ENCODE measurements at regions not wholly inside any gene's neighbourhood (a gene's known extent, or its start where the extent isn't known, plus 50 kb on each side); places are given as distances from the start of the nearest gene placed in this dataset.

- no peak overlapping the region for H2AFZ ChIP-seq (ENCODE audit: control insufficient read depth, low read length)
- H3K27me3 ChIP-seq (ENCODE audit: control insufficient read depth, extremely low read depth, insufficient read depth, low read length), result no peaks in the 10 kb centered on the region
- H3K36me3 ChIP-seq (ENCODE audit: control insufficient read depth in 2 of 2, extremely low read depth in 1 of 2, insufficient read depth in 2 of 2, low read length in 2 of 2), result no peaks in the 10 kb centered on the region
- H3K4me1 ChIP-seq (ENCODE audit: control insufficient read depth, extremely low read depth, insufficient read depth, low read length), result no peaks in the 10 kb centered on the region
- dilution Hi-C loops (cut with MboI; ENCODE audit: extremely low pct_ligation_motif_present, low sequenced_read_pairs), result no loop called here
- no peaks in the 10 kb centered on the region for H3K9me1 ChIP-seq (ENCODE audit: control insufficient read depth, extremely low read depth, insufficient read depth, low read length)
- TF ChIP-seq EZH2 (IDR thresholded peaks at IDR 0.05; ENCODE audit: low read length) (no peak), CTCF (optimal IDR thresholded peaks at IDR 0.05 in 1 of 3, IDR thresholded peaks at IDR 0.05 in 1 of 3, conservative IDR thresholded peaks at IDR 0.05 in 1 of 3; ENCODE audit: extremely low read depth in 1 of 3, insufficient read depth in 2 of 3, low read length in 3 of 3) (no peak)
- H4K20me1 ChIP-seq (ENCODE audit: control insufficient read depth, extremely low read depth, insufficient read depth, low read length), result no peaks in the 10 kb centered on the region
- H3K79me2 ChIP-seq (ENCODE audit: control insufficient read depth, insufficient read depth, low read length), result no peaks in the 10 kb centered on the region
- H3K27ac ChIP-seq (ENCODE audit: control insufficient read depth, insufficient read depth, low read length), result no peak overlapping the region
- no peaks in the 10 kb centered on the region for H3K9me3 ChIP-seq (ENCODE audit: control insufficient read depth, low read depth, low read length)
- DNase-seq (ENCODE audit: low read depth, low spot score), result no peak
- no peak overlapping the region for H3K4me2 ChIP-seq (ENCODE audit: control insufficient read depth, extremely low read depth, insufficient read depth, low read depth, low read length)
- no peak for FAIRE-seq
- H3K4me3 ChIP-seq (ENCODE audit: control insufficient read depth in 2 of 3, extremely low read depth in 1 of 3, insufficient read depth in 2 of 3, low read depth in 1 of 3, low read length in 3 of 3), result no peak overlapping the region
- no peak overlapping the region for H3K9ac ChIP-seq (ENCODE audit: control insufficient read depth, extremely low read depth, insufficient read depth, low read length)
These were observed 295.2 kb downstream of the CXCL12 start for GRCh38 chr10:44089671-44090070.

GRCh38 chr10:44087403-44087802, 297.5 kb downstream of the CXCL12 start:
- no peak for TF ChIP-seq CTCF (optimal IDR thresholded peaks at IDR 0.05 in 1 of 3, IDR thresholded peaks at IDR 0.05 in 1 of 3, conservative IDR thresholded peaks at IDR 0.05 in 1 of 3; ENCODE audit: extremely low read depth in 1 of 3, insufficient read depth in 2 of 3, low read length in 3 of 3)
- TF ChIP-seq EZH2 (IDR thresholded peaks at IDR 0.05; ENCODE audit: low read length), result no peak
- FAIRE-seq (no peak), DNase-seq (ENCODE audit: low read depth, low spot score) (no peak)
- dilution Hi-C loops (cut with MboI; ENCODE audit: extremely low pct_ligation_motif_present, low sequenced_read_pairs), result no loop called here
- no peak overlapping the region for H3K4me3 ChIP-seq (ENCODE audit: control insufficient read depth in 2 of 3, extremely low read depth in 1 of 3, insufficient read depth in 2 of 3, low read depth in 1 of 3, low read length in 3 of 3)
- H3K27me3 ChIP-seq (ENCODE audit: control insufficient read depth, extremely low read depth, insufficient read depth, low read length), result no peaks in the 10 kb centered on the region
- no peaks in the 10 kb centered on the region for H3K4me1 ChIP-seq (ENCODE audit: control insufficient read depth, extremely low read depth, insufficient read depth, low read length)
- no peak overlapping the region for H2AFZ ChIP-seq (ENCODE audit: control insufficient read depth, low read length)
- H3K4me2 ChIP-seq (ENCODE audit: control insufficient read depth, extremely low read depth, insufficient read depth, low read depth, low read length), result no peak overlapping the region
- H3K36me3 ChIP-seq (ENCODE audit: control insufficient read depth in 2 of 2, extremely low read depth in 1 of 2, insufficient read depth in 2 of 2, low read length in 2 of 2), result no peaks in the 10 kb centered on the region
- no peak overlapping the region for H3K9ac ChIP-seq (ENCODE audit: control insufficient read depth, extremely low read depth, insufficient read depth, low read length)
- no peak overlapping the region for H3K27ac ChIP-seq (ENCODE audit: control insufficient read depth, insufficient read depth, low read length)
- H3K9me1 ChIP-seq (ENCODE audit: control insufficient read depth, extremely low read depth, insufficient read depth, low read length), result no peaks in the 10 kb centered on the region
- H3K79me2 ChIP-seq (ENCODE audit: control insufficient read depth, insufficient read depth, low read length), result no peaks in the 10 kb centered on the region
- no peaks in the 10 kb centered on the region for H3K9me3 ChIP-seq (ENCODE audit: control insufficient read depth, low read depth, low read length)
- no peaks in the 10 kb centered on the region for H4K20me1 ChIP-seq (ENCODE audit: control insufficient read depth, extremely low read depth, insufficient read depth, low read length)
